Eye (tissue), 1 donor: ENCODE measurements at regions not wholly inside any gene's neighbourhood (a gene's known extent, or its start where the extent isn't known, plus 50 kb on each side); places are given as distances from the start of the nearest gene placed in this dataset.

Source experiments
- DNase-seq: peaks from one replicate; pipeline ENCODE4 v3.0.0-alpha.2; 2015

GRCh38 chr16:85519540-85520231 lies 93.4 kb upstream of the GSE1 start:
- DNase-seq, result no peak

GRCh38 chr16:85520853-85521521 lies 92.1 kb upstream of the GSE1 start:
- no peak for DNase-seq

DNA sequence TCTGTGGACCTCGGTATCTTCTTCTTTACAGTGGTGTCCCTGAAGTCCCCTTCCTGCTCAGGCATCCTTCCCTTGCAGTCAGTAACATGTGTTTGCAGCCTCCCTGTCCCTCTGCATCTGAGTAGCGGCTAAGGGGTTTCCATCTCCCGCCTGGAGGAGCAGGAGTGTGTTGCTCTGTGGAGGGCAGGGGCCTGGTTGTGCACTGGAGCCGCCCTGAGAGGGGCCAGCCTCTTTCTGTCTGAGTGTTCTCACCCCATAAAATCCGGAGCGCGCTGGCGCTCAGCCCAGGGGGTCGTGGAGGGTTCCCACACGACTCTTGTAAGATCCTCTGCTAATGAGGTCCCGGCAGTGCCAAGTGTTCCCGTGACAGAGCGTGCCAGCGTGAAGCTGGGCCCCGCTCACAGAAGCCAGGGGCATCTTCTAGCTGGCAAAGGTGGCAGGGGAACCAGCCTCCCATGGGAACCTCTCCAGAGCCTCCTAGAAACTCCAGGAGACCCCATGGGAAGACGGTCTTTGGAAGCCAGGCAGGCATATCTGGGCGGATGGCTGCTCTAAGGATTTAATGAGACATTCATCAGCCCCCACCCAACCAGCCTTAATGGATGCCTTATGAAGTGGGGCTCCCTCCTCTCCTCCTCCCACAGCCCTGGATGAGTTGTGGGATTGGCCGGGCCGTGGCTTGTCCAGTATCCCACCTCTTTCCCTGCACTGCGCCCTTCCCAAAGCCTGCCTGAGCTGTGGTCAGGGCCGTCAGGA lies 91.4 kb upstream of the GSE1 start:
- DNase-seq, result no peak

DNA sequence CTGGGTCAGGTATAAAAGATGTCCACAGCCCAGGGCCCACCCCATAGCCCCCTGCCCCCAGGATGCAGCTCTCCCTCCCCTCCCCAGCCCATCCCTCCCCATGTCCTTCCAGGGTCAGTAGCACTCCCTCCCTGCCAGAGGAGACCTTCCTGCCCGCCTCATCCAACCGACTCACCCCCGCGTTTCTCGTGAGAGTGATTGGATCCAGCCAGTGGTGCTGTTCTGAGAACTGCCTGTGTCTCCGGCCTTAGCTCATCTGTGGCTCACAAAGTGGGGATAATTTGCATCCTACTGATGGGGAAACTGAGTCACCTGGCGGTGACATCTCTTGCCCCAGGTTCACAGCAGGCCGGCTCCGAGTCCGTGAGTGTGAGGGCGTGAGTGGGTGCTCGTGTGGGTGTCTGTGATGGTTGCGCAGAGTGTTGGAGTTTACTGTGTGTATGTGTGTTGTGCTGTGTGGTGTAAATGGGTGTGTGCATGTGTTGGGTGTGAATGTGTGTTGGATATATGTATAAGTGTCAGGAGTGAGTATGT lies 90.7 kb upstream of the GSE1 start:
- DNase-seq, result no peak

DNA sequence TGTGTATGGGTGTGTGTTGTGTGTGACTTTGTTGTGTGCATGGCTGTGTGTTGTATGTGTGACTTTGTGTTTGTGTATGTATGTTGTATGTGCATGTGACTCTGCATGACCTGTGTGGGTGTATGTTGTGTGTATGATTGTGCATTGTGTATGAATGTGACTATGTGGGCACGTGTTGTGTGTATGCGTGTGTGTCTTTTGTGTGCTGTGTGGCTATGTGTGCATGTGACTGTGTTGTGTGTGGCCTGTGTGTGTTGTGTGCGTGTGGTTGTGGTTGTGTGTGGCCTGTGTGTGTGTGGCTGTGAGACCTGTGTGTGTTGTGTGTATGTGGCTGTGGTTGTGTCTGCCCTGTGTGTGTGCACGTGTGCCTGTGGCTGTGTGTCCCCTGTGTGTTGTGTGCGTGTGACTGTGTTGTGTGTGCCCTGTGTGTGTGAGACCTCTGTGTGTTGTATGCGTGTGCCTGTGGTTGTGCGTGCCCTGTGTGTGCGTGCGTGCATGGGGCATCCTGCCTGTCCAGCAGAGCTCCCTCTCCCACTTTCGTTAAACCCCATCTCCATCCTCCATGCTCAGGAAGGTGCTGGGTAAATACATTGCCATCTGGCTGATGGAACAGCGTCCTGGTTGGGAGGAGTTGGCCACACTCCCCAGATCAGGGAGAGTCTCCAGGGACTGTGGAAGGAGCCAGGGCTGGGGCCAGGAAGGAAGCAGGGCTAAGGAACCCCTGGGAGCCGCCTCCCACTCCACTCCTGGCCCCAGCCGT lies 90.1 kb upstream of the GSE1 start:
- DNase-seq, result peak; percentile 64

GRCh38 chr16:85523602-85524364 lies 89.3 kb upstream of the GSE1 start:
- DNase-seq, result peak; percentile 70

- DNase-seq, result no peak
Measured at GRCh38 chr16:85524365-85524629, 88.8 kb upstream of the GSE1 start.

DNA sequence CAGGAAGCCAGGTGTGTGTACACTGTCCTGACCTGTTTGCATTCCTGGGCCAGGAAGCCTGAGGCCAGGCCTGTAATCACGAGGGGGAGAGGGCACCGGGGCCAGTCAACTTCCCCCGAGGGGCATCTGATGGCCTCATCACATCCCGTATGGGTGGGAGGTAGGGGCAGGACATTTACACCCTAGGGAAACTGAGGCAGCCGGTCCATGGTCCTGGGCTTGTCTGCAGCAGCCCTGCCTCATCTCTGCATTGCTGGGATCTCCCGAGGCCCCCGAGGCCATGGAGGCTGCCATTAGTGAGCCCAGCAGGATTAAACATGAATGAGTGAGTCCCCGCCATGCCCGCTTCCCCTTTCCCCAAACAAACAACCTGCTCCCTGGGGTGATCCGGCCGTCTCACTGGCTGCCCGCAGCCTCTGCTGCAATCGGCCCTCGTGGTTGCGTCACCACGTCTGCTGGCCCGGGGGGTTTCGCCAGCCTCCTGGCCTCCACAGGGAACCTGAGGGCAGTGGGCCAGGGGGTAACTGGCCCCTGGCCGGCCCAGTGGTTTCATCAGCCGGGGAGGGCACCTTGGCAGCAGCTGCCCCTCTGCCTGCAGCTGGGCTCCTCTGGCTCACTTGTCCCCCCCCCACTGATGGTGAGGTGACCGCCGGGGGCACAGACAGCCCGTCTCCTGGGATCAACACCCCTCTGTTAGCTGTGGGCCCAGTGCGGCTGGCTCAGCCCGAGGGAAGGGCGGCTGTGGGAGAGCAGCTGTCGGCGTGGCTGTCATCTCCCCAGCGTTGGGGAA lies 88.3 kb upstream of the GSE1 start:
- peak; percentile 78 for DNase-seq

- DNase-seq, result no peak
Measured at GRCh38 chr16:85525420-85526184, 87.5 kb upstream of the GSE1 start.

DNA sequence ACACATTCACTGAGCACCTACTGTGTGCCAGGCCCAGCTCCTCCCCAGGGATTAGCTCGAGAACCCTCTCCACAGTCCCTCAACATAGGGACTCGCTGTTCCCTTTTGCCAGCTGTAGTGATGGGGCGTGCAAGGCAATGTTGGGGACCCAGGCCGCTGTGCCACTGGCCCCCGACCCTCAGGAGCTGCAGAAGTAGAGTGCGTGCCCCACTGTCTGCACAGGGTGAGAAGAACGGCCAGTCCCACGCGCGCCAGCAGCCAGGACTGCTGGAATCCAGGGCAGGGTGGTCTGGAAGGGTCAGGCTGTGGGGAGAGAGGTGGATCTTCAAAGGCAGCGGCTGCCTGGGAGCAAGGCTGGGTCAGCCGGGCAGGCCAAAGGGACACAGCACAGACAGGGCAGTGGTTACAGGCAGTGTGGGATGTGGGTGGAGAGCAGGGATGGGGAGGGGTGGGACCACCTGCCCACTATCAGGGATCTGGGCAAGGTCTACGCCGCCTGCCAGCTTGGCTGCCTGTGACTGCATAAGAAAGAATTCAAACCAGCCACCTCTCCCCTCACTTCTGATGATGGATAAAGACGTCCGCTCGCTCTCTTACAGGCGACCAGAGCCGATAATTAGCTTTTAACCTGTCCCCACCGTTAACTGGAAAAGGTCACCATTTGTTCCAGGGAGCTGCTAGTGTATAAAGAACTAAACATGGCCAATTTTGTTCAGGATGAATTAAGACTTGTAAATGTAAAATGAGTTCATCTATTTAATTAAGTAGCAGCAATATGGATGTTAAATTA lies 86.7 kb upstream of the GSE1 start:
- no peak for DNase-seq

DNA sequence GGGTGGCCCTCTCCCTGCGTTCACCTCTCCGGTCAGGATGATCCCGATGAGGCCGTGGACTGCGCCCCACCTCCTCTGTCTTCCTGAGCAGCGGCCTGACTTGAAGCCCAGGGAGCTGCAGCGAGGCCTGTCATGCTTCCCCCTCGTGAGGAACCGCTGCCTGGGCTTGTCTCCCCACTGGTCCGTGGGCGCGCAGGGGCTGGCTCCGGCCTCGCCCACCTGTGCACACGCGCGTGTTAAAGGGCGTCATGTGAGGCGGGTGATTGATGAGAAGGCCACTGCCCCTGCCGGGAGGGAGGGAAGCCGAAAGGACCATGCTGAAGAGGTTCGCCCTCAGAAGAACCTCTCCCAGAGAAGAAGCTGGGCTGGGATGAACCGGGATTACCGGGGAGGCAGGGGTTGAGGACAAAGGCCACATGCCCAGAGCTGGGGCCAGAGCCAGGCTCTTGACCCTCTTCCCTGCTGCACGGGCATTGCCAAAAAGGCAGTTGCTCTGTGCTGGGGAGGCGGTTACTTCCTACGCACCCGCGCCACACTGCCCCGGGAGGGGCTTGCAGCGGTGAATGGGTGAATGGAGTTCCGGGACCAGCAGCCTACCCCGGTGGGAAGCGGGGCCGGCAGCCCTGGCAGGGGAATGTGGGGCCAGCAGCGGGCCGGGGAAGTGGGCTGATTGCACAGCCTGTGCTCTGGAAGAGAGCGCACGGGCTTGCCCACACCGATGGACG lies 85.9 kb upstream of the GSE1 start:
- no peak for DNase-seq

DNA sequence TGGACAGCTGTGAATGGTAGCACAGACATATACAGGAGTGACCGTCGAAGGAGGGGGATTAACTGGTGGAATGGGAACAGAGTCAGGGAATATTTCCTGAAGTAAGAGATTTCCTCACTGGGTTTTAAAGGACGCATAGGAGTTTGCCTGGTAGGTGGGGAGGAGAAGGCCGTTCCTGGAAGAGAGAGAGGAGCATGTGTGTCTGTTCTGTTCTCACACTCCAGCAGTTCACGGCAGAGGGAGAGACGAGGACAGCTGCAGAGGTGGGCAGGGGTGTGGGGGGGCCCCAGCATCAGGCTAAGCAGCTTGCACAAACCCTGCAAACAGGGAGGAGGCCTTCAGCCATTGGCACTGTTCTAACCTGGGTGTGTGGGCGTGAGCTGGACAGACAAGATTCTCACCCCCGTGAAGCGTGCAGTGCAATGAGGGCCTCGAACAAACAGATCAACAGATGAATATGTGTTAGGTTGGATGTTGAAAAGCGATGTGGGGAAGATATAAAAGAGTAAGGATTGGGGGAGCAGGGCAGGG lies 85.3 kb upstream of the GSE1 start:
- no peak for DNase-seq

GRCh38 chr16:85528528-85529387 lies 84.4 kb upstream of the GSE1 start:
- no peak for DNase-seq

DNA sequence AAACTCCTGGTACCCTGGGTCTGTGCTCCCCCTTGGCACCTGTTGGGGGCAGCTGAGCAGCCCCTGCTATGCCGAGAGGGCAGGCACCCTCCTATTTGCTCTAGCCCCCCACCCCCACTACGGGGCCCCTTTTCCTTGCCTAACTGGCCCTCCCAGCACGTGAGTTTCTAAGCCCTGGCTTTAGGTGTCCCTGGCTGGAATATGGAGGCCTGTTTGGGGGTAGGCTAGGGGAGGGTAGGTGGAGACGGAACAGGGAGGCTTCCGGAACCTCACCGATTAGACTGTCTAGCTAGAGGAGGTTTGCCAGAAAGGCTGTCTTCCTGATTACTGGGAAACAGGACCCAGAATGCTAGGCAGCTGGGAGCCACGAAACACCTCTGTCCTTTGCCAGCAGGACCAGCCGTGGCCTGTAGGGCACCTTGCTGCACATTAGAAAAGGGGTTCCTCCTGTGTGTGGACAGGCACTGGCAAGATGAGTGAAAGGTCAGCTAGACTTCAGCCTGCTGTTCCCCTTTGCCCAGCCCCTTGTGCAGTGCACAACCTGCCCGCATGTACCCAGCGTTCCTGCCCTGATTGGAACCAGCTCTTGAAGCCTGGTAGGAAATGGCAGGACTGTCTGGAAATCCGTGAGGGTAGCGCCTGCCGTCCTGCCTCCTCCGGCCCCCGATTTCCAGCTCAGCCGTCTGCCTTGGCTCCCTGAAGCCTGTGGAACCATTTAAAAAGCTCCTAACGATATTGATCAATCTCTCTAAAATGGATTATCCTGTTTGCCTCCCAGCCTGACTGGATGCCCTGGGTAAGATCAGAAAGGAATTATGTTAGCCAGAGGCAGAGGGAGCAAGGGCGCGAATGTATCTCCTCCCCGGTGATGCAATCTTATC lies 83.4 kb upstream of the GSE1 start:
- DNase-seq, result no peak

- no peak for DNase-seq
Measured at GRCh38 chr16:85530370-85530739, 82.8 kb upstream of the GSE1 start.

GRCh38 chr16:85531516-85531915 lies 81.6 kb upstream of the GSE1 start:
- DNase-seq, result no peak

- DNase-seq, result no peak
Measured at GRCh38 chr16:85532147-85532546, 81.0 kb upstream of the GSE1 start.
